Endothelial cell of umbilical vein (primary cell): ENCODE measurements at regions not wholly inside any gene's neighbourhood (a gene's known extent, or its start where the extent isn't known, plus 50 kb on each side); places are given as distances from the start of the nearest gene placed in this dataset.

Experiments used
- EZH2 ChIP-seq: IDR thresholded peaks from 2 replicates; pipeline ENCODE4 v1.6.1; 2012; ENCODE audit warnings: borderline replicate concordance, low read depth, mild to moderate bottlenecking, moderate library complexity, low read length, inconsistent platforms; ENCODE audit not compliant: severe bottlenecking
- FOS ChIP-seq: IDR thresholded peaks from 2 replicates; pipeline ENCODE4 v1.6.1; 2011; ENCODE audit warnings: mild to moderate bottlenecking, low read length, moderate library complexity, borderline replicate concordance; ENCODE audit not compliant: insufficient read depth
- GATA2 ChIP-seq: IDR thresholded peaks from 2 replicates; pipeline ENCODE4 v1.7.0; 2011; ENCODE audit warnings: low read depth, mild to moderate bottlenecking, moderate library complexity, mixed read lengths, low read length; ENCODE audit not compliant: insufficient read length, insufficient read depth
- JUN ChIP-seq: IDR thresholded peaks from 2 replicates; pipeline ENCODE4 v1.6.1; 2011; ENCODE audit warnings: borderline replicate concordance, low read depth; ENCODE audit not compliant: insufficient read length, insufficient read depth
- MYC ChIP-seq: IDR thresholded peaks from one replicate; pipeline ENCODE4 v1.6.1; 2011; ENCODE audit warnings: mild to moderate bottlenecking, low read depth, low read length
- POLR2A ChIP-seq: IDR thresholded peaks from 2 replicates; pipeline ENCODE4 v1.6.1; 2012; ENCODE audit warnings: low read depth, mild to moderate bottlenecking, control low read depth, low read length
- POLR2AphosphoS5 ChIP-seq: IDR thresholded peaks from 2 replicates; pipeline ENCODE4 v1.6.1; 2012; ENCODE audit warnings: low read depth, mild to moderate bottlenecking, control low read depth, low read length, moderate library complexity; ENCODE audit not compliant: insufficient read depth
- TF ChIP-seq, protein P1 (sequence below), 2 donors: IDR thresholded peaks; 1 replicate in 1 of 2; 2 replicates in 1 of 2; pipeline ENCODE4 v1.5.1; 2011; ENCODE audit warnings: low read length in 2 of 2, mild to moderate bottlenecking in 2 of 2, moderate library complexity in 2 of 2, control low read depth in 1 of 2, inconsistent platforms in 1 of 2, low read depth in 1 of 2; ENCODE audit not compliant: insufficient read depth in 1 of 2; ENCODE audit errors: extremely low read depth in 1 of 2
- TF ChIP-seq, protein P2 (sequence below): IDR thresholded peaks from 2 replicates; pipeline ENCODE4 v1.6.1; 2011; ENCODE audit not compliant: insufficient read depth, insufficient read length

GRCh38 chr15:95832668-95833067 lies 497.8 kb upstream of the NR2F2 start:
- TF ChIP-seq, protein P1, sequence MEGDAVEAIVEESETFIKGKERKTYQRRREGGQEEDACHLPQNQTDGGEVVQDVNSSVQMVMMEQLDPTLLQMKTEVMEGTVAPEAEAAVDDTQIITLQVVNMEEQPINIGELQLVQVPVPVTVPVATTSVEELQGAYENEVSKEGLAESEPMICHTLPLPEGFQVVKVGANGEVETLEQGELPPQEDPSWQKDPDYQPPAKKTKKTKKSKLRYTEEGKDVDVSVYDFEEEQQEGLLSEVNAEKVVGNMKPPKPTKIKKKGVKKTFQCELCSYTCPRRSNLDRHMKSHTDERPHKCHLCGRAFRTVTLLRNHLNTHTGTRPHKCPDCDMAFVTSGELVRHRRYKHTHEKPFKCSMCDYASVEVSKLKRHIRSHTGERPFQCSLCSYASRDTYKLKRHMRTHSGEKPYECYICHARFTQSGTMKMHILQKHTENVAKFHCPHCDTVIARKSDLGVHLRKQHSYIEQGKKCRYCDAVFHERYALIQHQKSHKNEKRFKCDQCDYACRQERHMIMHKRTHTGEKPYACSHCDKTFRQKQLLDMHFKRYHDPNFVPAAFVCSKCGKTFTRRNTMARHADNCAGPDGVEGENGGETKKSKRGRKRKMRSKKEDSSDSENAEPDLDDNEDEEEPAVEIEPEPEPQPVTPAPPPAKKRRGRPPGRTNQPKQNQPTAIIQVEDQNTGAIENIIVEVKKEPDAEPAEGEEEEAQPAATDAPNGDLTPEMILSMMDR (IDR thresholded peaks at IDR 0.05; ENCODE audit: extremely low read depth in 1 of 2, insufficient read depth in 1 of 2, low read depth in 1 of 2, low read length in 2 of 2) = no peak
- TF ChIP-seq, protein P2, sequence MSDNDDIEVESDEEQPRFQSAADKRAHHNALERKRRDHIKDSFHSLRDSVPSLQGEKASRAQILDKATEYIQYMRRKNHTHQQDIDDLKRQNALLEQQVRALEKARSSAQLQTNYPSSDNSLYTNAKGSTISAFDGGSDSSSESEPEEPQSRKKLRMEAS = no peak
- TF ChIP-seq POLR2A = no peak
- no peak for TF ChIP-seq POLR2AphosphoS5
- no peak for TF ChIP-seq JUN
- no peak for TF ChIP-seq EZH2
- no peak for TF ChIP-seq FOS
- no peak for TF ChIP-seq MYC
- TF ChIP-seq GATA2 = no peak
